ENCODE measurements at regions not wholly inside any gene's neighbourhood (a gene's known extent, or its start where the extent isn't known, plus 50 kb on each side); places are given as distances from the start of the nearest gene placed in this dataset.

DNA sequence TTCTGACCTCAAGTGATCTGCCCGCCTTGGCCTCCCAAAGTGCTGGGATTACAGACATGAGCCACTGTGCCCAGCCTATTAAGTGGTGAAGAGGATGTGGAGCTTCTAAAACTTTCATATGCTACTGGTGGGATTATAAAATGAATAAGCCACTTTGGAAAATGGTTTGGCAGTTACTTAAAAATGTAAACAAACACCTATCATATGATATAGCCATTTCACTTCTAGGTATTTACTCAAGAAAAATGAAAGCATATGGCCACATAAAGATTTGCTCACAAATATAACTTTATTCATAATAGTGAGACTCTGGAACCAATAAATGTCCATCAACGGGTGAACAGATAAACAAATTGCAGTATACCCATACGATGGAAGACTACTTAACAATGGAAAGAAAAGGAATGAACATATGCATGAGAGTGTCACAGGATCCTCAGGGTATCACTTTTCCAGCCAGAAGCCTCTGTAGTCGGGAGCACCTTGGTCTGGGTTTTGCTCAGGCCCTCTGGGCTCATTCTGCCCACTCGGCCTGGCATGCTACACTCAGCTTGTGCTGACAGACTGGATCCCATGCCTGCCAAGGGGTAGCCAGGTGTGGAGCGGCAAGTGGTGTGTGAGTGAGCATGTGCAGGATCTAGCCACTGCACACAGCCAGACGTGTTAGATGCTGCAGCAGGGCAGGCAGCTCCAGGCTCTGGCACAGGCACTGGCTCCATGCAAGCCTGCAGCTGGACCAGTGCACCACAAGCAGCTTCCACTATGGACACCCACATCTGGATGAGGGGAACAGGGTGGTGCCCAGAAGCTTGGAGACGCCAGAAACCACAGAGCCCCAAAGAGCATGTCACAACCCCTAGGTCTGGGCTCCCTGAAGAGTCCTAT lies 213.2 kb upstream of the DIO3 start:
- no peaks in the 10 kb centered on the region for H3K9me2 ChIP-seq (ENCODE audit: insufficient read depth)
- H3K27me3 ChIP-seq (ENCODE audit: insufficient read depth), result no peaks in the 10 kb centered on the region
- H3K4me3 ChIP-seq, result no peak overlapping the region
- ATAC-seq, result no peak
- Mint-ChIP-seq H3K4me3 (no peak overlapping the region), H3K36me3 (ENCODE audit: low read depth) (peaks cover 8% of the 10 kb centered on the region; the same call in 2 of the 3 replicates), H3K27me3 (ENCODE audit: insufficient read depth, low read depth, poor library complexity) (peaks cover 5% of the 10 kb centered on the region), H3K27ac (no peak overlapping the region), H3K9me3 (peaks cover 32% of the 10 kb centered on the region), H3K4me1 (peaks cover 9% of the 10 kb centered on the region)
- no peaks in the 10 kb centered on the region for H3K36me3 ChIP-seq (ENCODE audit: insufficient read depth)
- no peak for TF ChIP-seq EZH2 (IDR thresholded peaks at IDR 0.05; ENCODE audit: low read depth, unreplicated experiment)
- no peaks in the 10 kb centered on the region for H3K4me1 ChIP-seq (ENCODE audit: insufficient read depth)
- H3F3A ChIP-seq (replicated peaks; ENCODE audit: low read depth), result no peaks in the 10 kb centered on the region
- no peaks in the 10 kb centered on the region for H4K20me1 ChIP-seq (replicated peaks; ENCODE audit: insufficient read depth)
- no peaks in the 10 kb centered on the region for H3K79me2 ChIP-seq (replicated peaks; ENCODE audit: insufficient read depth)
- H3K27ac ChIP-seq (ENCODE audit: low read depth), result no peak overlapping the region
- DNase-seq (ENCODE audit: low spot score), result no peak
- H2AFZ ChIP-seq, result no peak overlapping the region
- H3K4me2 ChIP-seq, result no peak overlapping the region

DNA sequence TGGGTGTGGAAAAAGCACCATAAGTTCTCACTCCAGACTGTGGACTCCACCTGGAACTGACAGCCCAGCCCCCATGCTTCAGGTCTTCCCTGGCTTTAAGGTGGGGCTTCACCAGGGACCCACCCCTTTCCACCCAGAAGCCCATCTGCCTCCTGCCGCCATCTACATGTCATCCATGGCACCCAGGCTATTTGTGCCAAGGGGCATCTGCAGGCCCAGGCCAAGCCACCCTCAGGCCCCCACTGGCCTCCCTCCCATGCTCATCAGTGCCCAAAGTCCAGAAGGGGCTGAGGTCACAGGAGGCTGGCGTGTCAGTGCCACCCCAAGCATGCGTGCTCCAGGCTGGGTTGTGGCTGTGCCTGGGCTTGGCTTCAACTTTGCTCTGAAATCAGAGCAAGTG lies 212.2 kb upstream of the DIO3 start:
- Mint-ChIP-seq H3K27ac (no peak overlapping the region), H3K36me3 (ENCODE audit: low read depth) (peaks cover 9% of the 10 kb centered on the region; the same call in 2 of the 3 replicates), H3K9me3 (peaks cover 36% of the 10 kb centered on the region), H3K4me1 (peaks cover 9% of the 10 kb centered on the region), H3K4me3 (no peak overlapping the region), H3K27me3 (ENCODE audit: insufficient read depth, low read depth, poor library complexity) (peaks cover 5% of the 10 kb centered on the region)
- ATAC-seq (no peak), DNase-seq (ENCODE audit: low spot score) (no peak)
- Histone ChIP-seq H4K20me1 (replicated peaks; ENCODE audit: insufficient read depth) (no peaks in the 10 kb centered on the region), H3K36me3 (ENCODE audit: insufficient read depth) (no peaks in the 10 kb centered on the region), H3K9me2 (ENCODE audit: insufficient read depth) (no peaks in the 10 kb centered on the region), H3K4me3 (no peak overlapping the region), H3K79me2 (replicated peaks; ENCODE audit: insufficient read depth) (no peaks in the 10 kb centered on the region), H3K27me3 (ENCODE audit: insufficient read depth) (no peaks in the 10 kb centered on the region), H3K4me1 (ENCODE audit: insufficient read depth) (no peaks in the 10 kb centered on the region), H3K27ac (ENCODE audit: low read depth) (no peak overlapping the region), H3F3A (replicated peaks; ENCODE audit: low read depth) (no peaks in the 10 kb centered on the region), H2AFZ (no peak overlapping the region), H3K4me2 (no peak overlapping the region)
- TF ChIP-seq ZNF114 (CRISPR knock-in tag; IDR thresholded peaks at IDR 0.05), result no peak
- TF ChIP-seq NANOG (IDR thresholded peaks at IDR 0.05; ENCODE audit: borderline replicate concordance), result no peak
- TF ChIP-seq EZH2phosphoT487 (IDR thresholded peaks at IDR 0.05; ENCODE audit: unreplicated experiment), result no peak
- no peak for TF ChIP-seq ZNF331 (CRISPR knock-in tag; IDR thresholded peaks at IDR 0.05; ENCODE audit: low read depth)
- TF ChIP-seq JUNB (IDR thresholded peaks at IDR 0.05; ENCODE audit: unreplicated experiment), result no peak
- TF ChIP-seq, protein P1, sequence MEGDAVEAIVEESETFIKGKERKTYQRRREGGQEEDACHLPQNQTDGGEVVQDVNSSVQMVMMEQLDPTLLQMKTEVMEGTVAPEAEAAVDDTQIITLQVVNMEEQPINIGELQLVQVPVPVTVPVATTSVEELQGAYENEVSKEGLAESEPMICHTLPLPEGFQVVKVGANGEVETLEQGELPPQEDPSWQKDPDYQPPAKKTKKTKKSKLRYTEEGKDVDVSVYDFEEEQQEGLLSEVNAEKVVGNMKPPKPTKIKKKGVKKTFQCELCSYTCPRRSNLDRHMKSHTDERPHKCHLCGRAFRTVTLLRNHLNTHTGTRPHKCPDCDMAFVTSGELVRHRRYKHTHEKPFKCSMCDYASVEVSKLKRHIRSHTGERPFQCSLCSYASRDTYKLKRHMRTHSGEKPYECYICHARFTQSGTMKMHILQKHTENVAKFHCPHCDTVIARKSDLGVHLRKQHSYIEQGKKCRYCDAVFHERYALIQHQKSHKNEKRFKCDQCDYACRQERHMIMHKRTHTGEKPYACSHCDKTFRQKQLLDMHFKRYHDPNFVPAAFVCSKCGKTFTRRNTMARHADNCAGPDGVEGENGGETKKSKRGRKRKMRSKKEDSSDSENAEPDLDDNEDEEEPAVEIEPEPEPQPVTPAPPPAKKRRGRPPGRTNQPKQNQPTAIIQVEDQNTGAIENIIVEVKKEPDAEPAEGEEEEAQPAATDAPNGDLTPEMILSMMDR (conservative IDR thresholded peaks at IDR 0.05; ENCODE audit: low read depth in 2 of 2), result no peak
- no peak for TF ChIP-seq POLR2AphosphoS5 (IDR thresholded peaks at IDR 0.05; ENCODE audit: low read depth)
- TF ChIP-seq, protein P2, sequence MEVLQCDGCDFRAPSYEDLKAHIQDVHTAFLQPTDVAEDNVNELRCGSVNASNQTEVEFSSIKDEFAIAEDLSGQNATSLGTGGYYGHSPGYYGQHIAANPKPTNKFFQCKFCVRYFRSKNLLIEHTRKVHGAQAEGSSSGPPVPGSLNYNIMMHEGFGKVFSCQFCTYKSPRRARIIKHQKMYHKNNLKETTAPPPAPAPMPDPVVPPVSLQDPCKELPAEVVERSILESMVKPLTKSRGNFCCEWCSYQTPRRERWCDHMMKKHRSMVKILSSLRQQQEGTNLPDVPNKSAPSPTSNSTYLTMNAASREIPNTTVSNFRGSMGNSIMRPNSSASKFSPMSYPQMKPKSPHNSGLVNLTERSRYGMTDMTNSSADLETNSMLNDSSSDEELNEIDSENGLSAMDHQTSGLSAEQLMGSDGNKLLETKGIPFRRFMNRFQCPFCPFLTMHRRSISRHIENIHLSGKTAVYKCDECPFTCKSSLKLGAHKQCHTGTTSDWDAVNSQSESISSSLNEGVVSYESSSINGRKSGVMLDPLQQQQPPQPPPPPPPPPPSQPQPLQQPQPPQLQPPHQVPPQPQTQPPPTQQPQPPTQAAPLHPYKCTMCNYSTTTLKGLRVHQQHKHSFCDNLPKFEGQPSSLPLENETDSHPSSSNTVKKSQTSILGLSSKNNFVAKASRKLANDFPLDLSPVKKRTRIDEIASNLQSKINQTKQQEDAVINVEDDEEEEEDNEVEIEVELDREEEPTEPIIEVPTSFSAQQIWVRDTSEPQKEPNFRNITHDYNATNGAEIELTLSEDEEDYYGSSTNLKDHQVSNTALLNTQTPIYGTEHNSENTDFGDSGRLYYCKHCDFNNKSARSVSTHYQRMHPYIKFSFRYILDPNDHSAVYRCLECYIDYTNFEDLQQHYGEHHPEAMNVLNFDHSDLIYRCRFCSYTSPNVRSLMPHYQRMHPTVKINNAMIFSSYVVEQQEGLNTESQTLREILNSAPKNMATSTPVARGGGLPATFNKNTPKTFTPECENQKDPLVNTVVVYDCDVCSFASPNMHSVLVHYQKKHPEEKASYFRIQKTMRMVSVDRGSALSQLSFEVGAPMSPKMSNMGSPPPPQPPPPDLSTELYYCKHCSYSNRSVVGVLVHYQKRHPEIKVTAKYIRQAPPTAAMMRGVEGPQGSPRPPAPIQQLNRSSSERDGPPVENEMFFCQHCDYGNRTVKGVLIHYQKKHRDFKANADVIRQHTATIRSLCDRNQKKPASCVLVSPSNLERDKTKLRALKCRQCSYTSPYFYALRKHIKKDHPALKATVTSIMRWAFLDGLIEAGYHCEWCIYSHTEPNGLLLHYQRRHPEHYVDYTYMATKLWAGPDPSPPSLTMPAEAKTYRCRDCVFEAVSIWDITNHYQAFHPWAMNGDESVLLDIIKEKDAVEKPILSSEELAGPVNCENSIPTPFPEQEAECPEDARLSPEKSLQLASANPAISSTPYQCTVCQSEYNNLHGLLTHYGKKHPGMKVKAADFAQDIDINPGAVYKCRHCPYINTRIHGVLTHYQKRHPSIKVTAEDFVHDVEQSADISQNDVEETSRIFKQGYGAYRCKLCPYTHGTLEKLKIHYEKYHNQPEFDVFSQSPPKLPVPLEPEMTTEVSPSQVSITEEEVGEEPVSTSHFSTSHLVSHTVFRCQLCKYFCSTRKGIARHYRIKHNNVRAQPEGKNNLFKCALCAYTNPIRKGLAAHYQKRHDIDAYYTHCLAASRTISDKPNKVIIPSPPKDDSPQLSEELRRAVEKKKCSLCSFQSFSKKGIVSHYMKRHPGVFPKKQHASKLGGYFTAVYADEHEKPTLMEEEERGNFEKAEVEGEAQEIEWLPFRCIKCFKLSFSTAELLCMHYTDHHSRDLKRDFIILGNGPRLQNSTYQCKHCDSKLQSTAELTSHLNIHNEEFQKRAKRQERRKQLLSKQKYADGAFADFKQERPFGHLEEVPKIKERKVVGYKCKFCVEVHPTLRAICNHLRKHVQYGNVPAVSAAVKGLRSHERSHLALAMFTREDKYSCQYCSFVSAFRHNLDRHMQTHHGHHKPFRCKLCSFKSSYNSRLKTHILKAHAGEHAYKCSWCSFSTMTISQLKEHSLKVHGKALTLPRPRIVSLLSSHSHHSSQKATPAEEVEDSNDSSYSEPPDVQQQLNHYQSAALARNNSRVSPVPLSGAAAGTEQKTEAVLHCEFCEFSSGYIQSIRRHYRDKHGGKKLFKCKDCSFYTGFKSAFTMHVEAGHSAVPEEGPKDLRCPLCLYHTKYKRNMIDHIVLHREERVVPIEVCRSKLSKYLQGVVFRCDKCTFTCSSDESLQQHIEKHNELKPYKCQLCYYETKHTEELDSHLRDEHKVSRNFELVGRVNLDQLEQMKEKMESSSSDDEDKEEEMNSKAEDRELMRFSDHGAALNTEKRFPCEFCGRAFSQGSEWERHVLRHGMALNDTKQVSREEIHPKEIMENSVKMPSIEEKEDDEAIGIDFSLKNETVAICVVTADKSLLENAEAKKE (CRISPR knock-in tag; IDR thresholded peaks at IDR 0.05), result no peak
- TF ChIP-seq, protein P3, sequence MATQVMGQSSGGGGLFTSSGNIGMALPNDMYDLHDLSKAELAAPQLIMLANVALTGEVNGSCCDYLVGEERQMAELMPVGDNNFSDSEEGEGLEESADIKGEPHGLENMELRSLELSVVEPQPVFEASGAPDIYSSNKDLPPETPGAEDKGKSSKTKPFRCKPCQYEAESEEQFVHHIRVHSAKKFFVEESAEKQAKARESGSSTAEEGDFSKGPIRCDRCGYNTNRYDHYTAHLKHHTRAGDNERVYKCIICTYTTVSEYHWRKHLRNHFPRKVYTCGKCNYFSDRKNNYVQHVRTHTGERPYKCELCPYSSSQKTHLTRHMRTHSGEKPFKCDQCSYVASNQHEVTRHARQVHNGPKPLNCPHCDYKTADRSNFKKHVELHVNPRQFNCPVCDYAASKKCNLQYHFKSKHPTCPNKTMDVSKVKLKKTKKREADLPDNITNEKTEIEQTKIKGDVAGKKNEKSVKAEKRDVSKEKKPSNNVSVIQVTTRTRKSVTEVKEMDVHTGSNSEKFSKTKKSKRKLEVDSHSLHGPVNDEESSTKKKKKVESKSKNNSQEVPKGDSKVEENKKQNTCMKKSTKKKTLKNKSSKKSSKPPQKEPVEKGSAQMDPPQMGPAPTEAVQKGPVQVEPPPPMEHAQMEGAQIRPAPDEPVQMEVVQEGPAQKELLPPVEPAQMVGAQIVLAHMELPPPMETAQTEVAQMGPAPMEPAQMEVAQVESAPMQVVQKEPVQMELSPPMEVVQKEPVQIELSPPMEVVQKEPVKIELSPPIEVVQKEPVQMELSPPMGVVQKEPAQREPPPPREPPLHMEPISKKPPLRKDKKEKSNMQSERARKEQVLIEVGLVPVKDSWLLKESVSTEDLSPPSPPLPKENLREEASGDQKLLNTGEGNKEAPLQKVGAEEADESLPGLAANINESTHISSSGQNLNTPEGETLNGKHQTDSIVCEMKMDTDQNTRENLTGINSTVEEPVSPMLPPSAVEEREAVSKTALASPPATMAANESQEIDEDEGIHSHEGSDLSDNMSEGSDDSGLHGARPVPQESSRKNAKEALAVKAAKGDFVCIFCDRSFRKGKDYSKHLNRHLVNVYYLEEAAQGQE (IDR thresholded peaks at IDR 0.05; ENCODE audit: unreplicated experiment), result no peak
